ENCODE measurements at regions not wholly inside any gene's neighbourhood (a gene's known extent, or its start where the extent isn't known, plus 50 kb on each side); places are given as distances from the start of the nearest gene placed in this dataset.

DNA sequence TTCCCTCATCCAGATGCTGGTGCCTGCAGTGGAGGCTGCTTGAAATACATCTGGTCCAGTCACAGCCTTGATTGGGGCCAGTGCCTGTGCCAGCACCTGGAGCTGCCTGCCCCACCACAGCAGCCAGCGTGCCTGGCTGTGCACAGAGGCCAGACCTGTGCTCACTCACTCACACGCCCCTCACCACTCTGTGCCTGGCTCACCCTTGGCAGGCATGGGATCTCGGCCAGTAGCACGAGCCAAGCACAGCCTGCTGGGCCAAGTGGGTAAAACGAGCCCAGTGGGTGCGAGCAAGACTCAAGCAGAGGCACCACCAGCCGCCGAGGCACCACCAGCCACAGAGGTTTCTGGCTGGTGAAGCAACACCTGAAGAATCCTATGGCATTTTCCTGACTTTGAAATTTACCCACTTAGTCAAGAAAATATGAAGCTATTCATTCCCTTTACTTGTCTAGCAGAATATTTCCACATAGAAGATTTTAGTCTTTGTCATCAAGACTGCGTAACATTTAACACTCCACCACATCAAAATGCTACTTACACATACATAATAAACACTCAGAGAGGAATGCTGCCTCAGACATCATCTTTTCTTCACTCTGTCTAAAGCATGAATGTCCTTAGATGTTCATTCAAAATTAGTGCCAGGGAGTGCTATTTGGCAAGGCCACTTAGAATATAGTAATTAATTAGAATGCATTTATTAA, 424.3 kb upstream of the FAT3 start:
- no peak for DNase-seq

DNA sequence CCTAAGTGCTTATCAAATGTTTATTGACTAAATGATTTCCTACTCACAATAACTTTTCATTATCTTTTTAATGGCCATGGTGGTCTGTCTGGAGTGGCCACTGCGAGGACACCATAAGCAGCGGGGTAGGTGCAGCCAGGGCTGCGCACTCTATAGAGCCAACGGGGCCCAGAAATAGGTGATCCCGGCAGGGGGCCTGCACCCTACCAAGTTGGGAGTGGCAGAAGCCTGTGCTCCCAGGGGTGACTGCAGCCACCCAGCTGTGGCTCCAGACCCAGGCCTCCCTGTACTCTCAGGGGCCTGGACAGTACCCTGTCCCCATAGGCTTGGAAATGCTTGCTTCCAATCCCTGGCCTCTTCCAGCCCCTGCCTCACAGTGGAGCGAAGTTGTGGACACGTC, 426.4 kb upstream of the FAT3 start:
- DNase-seq: no peak

DNA sequence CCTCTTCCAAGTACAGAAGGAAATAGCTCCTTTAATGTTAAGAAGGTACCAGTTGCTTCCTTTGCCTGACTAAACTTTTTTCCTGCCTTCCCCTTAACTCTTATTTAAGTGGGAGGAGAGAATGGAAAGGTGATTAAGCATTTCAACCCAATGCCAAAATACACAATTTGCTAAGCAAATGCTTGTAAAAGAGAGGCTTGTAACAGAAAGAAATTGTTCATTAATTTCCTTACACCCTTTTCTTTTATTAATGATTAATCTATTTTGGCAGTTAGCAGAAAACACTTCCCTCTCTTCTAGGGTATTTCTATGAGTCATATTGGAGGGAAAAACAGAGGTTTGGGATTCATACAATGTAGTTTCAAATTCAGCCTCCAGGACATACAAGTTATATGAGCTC, 427.6 kb upstream of the FAT3 start:
- peak; percentile 71 for DNase-seq

DNA sequence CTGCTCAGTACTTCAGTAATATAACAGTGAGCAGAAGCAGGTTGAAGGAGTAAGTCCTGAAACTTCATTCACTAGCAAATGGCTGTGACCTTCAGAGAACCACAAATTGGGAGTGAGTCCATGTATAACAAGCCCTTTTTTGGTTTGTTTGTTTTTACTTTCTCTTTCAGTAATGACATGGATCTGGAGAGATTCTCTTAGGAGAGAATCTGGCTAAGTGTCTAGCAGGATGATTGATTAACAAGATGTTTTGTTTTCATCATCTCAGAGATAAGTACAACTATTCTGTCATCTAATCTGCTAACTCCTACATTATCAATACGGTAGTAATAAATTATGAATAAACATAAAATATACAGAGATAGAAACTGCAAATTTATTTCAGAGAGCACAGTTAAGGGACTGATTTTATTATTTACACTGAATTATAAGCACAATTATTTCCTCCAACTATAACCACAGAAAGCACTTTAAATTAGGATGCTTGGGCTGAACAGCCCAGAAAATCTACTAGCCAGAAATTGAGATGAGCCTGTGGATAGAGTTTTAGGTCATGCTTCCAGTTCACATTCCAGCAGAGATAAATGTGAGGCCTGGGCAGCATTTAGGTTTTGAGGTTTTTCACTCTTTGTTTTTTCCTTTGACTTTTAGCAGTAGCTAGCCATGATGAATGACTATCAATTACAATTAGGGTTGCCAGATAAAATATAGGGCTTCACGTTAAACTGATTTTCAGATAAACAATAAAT, 429.3 kb upstream of the FAT3 start:
- DNase-seq: peak; percentile 10

DNA sequence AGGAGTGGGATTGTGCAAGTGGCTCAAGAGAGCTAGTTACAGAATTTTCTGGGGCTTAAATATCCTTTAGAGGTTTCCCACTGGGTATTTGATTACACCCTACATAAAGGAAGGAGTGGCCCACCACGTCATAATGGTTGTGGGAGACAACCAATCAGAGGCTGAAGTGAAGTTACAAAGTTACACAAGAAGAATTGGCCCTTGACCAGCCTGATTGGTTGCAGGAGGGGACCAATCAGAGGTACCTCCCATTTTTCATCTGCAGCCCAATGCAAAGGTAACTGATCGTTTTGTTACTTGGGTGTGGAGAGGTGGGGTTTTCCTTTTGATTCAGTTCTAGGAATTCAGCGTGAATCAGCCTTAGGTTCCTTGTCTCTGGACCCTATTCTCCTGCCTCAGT, 430.5 kb upstream of the FAT3 start:
- DNase-seq: no peak

DNA sequence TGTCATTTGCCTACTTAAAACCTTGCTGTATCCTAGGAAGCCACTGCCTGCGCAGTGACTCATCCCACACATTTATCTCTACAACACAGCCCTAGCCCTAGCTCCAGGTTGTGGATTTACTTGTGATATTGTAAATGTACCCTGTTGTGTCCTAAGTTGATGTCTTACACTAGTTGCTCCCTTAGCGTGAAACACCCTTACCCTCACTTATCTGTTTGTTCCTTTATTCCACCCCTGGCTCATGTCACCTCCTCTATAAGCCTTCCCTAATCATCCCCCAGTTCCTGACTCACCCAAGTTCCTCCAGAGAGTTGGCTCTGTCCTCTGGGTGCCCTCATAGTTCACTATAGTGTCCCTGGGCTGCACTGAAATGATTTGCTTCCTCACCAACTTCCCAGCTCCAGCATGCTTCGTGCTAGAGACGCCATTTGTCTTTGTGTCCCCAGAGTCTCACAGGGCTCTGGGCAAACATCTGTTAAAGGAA, 431.8 kb upstream of the FAT3 start:
- DNase-seq: peak; percentile 36

DNA sequence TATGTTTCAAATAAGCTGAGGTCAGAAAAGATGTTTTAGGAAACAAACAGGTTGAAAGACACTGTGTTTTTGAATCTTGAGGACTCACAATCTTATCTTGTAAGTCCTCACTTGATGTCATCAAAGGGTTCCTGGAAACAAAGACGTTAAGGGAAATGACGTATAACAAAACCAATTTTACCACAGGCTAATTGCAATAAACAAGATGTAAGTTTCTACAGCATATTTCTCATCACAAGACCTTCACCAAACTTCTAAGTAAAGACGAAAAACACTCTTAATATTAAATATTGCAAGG, 433.5 kb upstream of the FAT3 start:
- DNase-seq: no peak

DNA sequence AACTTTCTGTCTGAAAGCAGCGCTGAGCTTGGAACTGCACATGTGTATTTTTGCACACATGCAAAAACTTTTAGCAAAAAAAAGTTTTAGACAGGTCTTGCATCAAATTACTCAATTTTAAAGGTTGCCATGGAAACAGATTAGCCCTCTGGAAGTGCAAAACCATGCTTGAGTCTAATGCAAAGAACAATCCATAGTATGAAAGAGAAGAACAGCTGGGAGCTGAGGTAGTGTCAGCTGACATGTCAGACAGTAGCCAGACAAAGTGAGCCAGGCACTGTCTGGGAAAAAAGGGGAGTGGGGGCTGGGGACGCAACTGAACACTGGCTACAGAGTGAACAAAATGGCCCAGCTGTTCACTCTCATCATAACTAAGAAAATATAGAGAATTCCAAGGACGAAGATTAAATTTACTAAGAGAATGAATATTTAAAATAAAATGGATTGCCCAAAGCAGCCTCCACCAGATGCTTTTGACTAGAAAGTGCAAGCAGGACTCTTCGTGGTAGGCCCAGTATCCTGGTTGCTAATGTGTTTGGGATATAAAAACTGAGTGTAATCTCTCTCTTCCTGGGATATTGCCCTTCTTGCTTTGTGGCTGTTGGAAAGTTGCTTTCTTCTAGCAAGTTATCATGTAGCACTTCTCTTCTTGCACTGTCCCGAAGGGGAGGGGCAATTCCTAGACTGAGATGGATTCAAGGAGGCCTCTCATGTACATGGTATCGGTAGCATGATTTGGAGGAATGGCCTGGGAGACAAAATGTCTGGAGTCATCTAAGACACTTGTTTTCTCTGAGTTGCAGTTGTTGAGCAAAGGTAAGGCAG, 434.1 kb upstream of the FAT3 start:
- DNase-seq: no peak

DNA sequence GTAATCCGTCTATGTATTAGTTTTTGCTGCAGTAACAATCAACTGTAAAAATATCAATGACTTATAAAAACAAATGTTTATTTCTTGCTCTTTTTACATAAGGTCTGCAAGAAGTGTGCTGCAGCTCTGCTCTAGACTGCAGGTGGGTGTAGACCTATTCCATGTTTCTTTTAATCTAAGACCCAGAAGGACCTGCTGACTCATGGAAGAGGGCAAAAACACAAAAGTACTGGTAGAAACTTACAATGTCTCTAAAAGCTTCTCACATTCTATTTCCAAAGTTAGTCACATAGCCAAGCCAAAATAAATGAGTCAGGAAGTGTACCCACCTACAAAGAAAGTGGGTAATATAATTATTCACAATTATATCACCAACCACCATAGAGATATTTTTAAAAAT, 435.9 kb upstream of the FAT3 start:
- DNase-seq: no peak

DNA sequence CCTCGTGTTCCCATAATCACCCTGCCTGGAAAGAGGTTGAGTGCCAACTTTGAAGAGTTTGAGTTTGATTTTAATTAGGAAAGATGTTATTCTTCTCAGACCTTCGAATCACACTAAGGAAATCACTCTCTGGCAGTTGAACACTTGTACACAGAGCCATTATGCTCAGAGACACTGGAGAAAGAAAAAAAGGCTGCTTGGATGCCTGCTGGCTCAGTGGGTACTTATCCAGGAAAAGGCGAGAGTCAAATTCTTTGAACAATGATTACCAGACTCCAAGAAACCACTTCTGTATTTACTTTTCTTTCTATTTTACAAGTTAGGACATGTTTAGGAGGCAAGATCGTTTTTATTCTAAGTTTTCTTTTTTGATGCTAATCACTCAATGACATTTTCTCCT, 438.5 kb upstream of the FAT3 start:
- DNase-seq: no peak

DNA sequence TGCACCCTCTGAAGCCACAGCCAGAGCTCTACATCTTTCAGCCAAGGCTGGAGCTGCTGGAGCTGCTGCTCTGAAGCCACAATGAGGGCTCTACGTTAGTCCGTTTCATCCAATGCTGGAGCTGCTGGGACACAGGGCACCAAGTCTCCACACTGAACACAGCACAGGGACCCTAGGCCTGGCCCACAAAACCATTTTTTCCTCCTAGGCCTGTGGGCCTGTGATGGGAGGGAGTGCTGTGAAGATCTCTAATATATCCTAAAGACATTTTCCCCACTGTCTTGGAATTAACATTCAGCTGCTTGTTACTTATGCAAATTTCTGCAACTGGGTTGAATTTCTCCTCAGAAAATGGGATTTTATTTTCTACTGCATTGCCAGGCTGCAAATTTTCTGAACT, 441.4 kb upstream of the FAT3 start:
- DNase-seq: no peak

DNA sequence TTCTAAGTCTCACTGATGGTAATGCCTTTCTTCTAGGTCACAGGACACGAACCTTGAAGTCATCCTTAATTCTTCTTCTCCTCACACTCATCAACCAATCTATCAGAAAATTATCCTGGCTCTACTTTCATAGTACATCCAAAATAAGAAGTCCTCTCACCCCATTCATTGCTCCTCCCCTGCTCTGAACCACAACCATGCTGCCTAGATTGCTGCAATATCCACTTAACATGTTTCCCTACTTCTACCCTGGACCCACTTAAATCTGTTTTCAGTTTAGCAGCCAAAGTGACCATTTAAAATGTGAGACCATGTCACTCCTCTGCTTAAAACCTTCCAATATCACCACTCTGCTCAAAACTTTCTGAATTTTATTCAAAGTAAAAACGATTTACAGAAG, 445.9 kb upstream of the FAT3 start:
- no peak for DNase-seq

DNA sequence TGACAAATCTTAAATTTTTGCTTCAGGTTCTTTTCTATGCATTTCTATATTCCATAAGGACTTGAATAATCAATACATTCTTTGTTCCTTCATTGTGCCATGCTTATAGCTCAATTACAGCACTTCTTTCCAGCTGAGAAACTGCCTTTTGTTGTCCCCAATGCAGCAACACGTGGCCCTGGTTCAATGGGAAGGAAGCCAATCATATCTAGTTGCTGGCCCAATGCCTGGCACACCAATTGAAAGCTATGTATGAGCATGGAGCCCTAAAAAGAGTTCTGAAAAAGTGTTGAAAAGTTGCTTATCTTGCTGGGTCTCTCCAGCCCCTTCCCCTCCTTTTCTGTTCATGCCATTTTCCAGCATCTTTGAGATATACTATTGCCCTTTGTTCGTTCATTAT, 448.0 kb upstream of the FAT3 start:
- no peak for DNase-seq

DNA sequence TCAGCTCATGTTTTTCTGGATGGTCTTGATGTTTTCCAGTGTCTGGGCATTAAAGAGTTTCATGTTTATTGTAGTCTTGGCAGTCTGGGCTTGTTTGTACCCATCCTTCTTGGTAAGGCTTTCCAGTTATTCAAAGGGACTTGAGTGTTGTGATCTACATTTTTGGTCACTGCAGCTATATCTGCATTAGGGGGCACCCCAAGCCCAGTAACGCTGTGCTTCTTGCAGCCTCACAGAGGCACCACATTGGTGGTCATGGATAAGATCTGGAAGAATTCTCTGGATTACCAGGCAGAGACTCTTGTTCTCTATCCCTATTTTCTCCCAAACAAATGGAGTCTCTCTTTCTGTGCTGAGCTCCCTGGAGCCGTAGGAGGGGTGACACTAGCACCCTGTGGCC, 451.5 kb upstream of the FAT3 start:
- DNase-seq: peak; percentile 58

DNA sequence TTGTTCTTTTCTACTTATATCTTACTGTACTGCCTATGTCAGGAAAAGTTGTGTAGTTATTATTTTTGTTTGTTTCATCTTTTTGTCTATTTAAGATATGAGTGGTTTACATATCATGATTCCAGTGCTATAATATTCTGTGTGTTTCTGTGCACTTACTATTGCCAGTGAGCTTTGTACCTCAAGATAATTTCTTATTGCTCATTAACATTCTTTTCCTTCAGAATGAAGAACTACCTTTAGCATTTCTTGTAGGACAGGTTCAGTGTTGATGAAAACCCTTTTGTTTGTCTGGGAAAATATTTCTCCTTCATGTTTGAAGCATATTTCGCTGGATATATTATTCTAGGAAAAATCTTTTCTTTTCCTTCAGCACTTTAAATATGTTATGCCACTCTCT, 452.7 kb upstream of the FAT3 start:
- DNase-seq: no peak

DNA sequence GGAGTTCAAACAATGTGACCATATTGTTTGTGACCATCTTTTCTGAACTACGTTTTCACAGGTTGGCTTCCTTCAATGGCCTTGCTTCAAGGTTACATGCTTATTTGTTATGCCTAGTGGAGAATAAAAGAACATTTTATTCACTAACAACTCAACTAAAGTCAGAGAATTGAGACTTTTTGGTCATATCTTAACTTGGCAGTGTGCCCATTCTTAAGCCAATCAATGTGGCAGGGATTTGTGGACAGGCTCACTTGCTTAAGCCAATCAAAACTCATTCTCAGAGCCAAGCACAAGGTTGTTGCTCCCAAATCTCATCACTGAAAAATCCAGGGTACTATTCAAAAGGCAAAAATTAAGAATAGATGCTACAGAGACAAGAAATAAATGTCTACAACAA, 455.8 kb upstream of the FAT3 start:
- DNase-seq: no peak

DNA sequence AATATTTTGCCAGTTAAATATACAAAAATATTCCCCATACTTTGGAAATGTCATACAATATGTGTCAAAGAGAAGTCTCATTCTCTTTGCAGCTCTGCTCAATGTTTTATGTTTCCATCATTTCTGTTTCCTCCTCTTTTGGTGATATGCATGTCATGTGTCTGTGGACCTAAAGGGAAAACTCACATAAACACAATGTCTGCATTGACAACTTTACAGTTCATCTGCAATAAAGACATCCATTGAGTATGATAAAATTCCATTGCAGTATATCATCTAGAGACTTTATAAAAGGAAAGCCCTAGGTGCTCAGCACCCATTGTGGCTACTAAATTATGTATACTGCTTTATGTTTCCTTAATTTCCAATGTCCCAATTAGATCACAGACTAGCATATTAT, 461.3 kb upstream of the FAT3 start:
- DNase-seq: no peak

DNA sequence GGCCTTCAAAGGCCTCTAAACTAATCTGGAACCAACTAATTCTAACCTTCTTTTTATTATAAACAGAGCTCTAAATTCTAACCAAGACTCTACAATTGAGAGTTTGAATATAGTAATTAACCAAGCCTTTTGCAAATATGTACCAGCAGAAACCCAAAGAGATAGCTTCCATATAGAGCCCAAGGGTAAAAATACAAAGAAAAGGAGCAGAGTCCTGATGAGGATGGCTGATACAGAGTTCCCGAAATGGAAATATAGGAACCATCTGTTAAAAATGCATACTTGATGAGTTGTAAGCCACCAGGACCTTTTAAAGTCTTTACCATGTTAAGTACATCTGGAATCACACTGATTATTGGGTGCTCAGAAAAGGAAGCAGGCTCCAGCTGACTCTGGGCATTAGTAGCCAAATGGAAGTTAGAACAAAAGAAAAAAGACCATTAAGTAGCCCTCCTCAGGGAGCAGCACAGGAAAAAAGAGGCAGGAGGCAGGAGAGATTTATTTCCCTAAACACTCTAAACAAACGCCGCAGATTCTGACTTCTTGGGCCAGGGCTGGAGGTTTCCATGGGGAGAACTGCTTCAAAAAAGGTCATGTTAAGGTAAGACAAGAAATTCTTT, 463.1 kb upstream of the FAT3 start:
- no peak for DNase-seq

DNA sequence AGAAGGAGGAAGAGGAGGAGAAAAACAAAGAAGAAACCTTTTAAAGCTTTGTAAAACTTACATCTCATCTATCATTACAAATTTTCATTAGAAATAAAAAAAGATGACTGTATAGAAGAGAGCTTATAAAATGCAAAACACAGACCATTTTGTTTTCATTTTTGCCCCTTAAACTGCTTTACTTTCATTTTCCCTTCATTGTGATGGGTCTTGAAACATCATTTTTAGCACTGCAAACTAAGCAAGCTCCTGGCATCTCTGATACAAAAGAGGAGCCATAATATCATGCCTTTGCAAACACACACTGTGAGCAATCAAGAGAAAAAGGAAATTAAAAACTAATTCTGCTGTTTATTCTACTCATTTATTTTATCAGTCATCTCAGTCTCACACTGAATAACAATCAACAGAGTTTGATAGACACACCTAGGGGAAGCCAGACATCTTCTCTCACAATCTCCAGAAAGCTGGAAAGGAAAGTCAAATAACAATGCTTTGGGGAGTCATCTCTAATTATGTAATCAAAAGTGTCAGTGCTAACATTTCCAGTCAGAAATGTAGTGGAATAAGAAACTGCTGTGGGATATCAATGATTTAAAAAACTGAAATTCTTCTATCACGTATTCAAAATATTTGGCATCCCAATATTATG, 467.7 kb upstream of the FAT3 start:
- DNase-seq: no peak

DNA sequence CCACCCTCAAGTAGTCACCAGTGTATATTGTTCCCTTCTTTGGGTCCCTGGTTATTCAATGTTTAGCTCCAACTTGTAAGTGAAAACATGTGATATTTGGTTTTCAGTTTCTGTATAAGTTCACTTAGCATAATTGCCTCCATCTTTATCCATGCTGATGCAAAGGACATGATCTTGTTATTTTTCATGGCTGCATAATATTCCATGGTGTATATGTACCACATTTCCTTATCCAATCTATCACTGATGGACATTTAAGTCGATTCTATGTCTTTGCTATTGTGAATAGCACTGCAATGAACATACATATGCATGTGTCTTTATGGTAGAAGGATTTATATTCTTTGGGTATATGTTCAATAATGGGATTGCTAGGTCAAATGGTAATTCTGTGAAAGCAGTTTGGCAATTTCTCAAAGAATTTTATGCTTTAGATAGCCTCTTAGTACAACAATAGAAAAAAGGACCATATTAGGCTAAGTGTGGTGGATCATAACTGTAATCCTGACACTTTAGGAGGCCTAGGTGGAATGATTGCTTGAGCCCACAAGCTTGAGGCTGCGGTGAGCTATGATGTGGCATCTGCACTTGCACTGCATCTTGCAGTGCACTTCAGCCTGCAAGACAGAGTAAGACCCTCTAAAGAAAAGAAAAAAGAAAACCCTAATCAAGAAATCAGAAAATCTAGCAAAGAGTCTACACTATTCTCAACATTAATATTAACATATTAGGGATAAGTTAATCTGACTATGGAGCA, 468.5 kb upstream of the FAT3 start:
- no peak for DNase-seq

DNA sequence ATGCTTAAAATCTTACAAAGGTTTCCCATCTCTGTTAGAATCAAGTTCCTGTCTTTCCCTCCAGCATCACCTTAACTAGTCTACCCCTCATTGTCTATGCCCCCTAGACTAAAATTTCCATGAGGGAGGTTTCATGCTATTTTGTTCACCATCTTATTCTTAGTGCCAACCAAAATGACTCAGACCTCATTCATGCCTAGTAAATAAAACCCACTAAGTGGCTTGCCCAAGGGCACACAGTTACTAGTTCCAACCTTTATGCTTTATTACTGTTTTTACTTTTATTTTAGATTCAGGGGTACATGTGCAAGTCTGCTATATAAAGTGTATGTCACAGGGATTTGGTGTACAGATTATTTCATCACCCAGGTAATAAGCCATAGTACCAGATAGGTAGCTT, 469.1 kb upstream of the FAT3 start:
- DNase-seq: no peak

DNA sequence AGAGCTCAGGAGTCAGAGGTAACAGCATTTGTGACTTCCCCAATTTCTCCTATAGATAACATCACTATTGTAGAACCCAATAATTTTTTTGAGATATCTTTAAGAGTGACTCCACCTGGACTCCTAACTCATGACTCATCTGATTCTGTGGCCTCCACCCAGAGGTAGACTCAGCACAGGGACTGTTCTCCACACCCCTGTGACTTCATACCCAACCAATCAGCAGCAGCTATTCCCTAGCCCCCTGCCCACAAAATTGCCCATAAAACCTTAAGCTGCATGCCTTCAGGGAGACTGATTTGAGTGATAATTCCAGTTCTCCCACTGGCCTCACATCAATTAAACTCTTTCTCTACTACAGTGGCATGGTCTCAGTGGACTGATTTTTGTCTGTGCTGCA, 475.4 kb upstream of the FAT3 start:
- DNase-seq: no peak
